UCSD-AML1 (cell line): ENCODE measurements at regions not wholly inside any gene's neighbourhood (a gene's known extent, or its start where the extent isn't known, plus 50 kb on each side); places are given as distances from the start of the nearest gene placed in this dataset.

Experiments
- DNase-seq: peaks from one replicate; lab custom pipeline; 2025; ENCODE audit not compliant: unreplicated experiment; lab: John Stamatoyannopoulos, UW

DNA sequence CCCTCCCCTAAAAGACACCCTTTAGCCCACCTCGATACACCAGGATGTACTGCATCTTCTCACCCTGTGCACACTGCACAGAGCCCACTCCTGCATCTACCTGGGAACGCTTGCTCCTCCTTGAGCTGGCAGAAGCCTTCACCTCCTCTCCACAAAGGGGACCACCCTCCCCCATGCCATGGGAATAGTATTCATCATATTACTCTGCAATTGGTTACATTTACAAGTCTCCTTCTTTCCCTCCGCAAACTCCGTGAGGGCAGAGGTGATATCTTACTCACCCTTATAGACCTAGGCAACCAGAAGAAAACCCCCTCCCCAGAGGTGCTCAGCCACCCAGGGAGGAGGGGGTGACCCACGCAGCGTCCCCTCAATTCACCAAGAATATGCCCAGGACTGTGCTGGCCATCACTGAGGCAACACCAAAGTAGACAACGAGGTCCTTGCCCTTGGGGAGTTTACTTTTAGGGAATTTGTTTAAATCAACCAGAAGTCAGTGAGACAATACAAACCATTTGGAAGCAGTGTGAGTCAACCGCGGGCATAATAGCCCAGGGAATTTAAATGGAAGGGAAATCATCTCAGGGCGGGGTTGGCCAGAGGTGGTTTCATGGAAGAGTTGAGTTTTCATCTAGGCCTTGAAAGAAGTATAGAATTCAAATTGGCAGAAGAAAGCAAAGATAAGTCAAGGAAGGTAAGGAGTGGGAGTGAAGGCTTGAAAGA lies 214.5 kb downstream of the BARX2 start:
- no peak for DNase-seq

DNA sequence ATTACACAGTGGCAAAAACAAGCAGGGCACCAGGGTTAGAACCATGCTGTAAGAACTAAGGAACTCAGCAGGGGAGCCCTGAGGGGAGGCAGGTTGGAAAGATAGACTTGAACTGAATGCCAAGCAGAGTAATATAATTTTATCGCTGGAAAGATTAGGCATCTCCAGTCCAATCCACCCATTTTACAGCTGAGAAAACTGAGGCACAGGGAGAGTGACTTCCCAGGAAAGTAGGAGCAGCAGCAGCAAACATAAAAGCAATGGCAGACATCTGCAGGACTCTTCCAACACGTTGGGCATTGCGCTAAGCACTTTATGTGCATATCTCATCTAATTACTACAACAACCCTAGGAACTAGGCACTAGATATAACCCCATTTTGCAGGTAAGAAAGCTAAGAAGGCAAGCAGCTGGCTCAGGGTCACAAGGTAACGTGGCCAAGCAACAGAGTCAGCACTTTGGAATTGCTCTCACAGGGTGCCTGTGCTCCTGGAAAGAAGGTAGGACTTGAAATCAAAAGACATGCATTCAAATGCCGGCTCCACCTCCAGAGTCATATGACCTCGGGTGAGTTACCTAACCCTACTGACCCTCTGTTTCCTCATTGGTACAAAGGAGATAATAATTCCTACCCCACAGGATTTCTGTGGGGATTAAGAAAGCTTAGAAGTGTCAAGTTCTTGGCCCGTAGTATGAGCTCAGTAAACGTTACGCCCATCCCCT lies 215.3 kb downstream of the BARX2 start:
- no peak for DNase-seq

DNA sequence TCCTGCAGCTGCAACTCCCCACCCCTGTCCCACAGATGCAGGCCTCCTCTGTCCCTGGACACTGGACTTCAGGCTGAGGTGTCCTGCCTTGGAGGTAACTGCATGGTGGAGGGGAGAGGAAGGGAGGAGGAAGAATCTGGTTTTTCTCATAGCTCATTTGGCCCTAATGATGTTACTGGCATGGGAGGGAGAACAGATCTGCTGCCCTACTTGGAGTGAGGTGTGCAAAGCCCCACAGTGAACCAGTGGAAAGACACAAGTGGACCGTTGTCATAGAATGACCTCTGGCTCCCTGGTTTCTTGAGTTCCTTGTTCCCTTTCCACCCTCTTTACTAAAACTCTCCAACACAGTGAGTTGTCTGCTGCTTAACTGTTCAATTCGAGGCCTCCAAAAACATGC lies 215.9 kb downstream of the BARX2 start:
- no peak for DNase-seq

DNA sequence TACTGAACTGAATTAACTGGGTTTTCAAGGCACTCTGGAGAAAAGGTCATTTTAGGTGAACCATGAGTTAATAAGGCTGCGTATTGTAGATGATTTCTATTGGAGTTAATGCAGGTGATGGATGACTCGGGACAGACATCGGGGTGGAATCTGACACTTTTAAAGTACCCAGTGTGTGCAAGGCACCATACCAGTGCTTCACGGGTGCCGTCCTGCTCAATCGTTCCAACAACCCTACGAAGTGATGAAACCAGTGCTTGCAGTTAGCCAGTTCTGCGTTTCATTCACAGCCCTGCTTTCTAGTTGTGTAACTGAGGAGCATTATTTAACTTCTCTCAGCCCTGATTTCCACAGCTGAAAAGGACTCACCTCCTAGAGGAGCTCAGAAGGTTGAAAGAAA lies 216.5 kb downstream of the BARX2 start:
- DNase-seq, result no peak

DNA sequence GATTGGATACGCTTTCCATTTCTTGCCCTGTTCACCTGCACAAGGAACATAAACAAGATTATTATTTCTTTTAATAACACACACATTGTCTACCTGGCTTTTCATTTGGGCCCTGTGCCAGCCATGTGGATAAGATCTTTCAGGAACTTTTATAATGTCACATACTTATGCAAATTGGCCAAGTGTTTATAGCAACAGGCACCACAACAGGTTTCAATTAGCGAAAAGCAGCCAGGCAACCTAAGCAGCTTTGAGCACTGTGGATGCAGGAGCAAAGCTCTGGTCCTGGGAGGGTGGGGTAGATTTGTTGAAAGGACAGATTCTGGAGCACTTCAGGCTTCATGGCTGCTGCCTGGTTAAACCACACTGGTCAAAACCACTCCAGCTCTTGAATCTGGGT lies 217.4 kb downstream of the BARX2 start:
- no peak for DNase-seq

DNA sequence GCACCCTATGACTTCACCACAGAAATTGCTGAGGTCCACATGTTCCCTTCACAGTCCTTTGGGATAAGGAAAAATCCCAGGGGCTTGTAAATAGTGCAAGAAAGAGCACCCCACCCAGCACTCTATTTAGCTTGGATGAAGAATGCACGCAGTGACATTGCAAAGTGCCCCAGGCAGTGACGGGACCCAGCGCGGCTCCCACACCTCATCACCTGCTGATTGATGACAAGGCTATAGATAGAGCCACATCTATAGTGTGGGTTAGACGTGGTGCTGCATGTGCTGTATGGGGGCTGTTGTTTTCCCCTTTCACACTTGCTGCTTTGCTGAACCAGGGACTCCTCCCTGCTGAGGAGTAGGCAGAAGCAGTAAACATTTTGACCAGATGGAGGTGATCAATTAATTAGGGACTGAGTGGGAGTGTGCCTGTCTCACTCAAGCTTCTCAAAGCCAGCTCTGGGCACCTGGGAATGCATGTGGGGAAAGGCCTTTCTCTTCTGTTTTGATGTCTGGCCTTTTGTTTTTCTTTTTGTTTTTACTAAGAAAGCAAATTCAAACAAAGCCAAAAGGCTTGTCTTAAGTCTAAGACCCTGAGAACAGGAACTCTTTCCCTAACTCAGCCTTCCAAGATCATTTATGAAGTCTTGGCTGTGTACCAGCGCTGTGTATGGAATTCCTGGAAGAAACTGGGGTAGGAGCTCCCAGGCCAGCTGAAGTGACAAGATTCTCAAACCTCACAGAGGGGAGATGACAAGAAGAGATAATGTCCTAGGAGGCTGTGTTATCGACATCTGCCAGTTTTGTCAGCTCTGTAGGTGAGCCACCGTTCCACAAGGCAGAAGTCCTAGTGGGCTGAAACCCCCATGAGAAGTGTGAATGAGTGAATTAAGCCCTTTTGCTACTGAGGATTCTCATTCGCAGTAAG lies 219.7 kb downstream of the BARX2 start:
- DNase-seq, result no peak

DNA sequence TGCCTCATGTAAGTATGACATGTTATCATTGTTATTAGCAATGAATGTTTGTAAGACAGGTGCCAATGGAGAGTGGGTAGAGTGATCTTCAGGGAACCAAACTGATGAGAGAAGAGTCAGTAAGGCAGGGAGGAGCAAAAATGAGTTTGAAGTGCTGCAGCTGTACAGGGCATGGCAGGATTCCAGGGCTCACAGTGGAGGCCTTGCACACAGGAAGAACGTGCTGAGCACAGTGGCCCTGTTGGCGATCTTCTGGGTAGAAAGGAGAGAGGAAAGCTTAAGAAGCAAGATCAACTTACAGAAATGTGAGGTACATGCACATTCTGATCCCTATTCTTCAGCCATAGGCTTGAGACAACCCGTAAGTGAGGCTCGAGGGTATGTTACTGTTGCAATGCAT lies 219.3 kb upstream of the TMEM45B start:
- DNase-seq, result no peak

DNA sequence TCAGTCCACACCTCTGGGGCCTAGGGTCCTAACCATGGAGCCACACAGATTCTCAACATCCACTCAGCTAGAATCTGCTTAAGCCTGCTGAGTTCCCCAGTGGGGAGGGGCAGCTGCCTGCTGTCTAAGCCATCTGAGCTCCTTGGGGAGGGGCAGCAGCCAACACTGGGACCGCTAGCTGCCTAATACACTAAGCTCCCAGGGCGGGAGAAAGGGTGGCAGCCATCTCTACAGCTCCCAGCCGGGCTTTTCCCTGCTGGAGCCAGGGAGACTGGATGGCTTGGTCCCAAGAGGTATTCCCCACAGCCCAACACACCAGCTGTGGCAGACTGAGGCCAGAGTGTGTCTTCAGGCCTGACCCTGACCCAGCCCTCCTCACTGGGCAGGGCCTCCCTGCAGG lies 217.3 kb upstream of the TMEM45B start:
- DNase-seq, result no peak

DNA sequence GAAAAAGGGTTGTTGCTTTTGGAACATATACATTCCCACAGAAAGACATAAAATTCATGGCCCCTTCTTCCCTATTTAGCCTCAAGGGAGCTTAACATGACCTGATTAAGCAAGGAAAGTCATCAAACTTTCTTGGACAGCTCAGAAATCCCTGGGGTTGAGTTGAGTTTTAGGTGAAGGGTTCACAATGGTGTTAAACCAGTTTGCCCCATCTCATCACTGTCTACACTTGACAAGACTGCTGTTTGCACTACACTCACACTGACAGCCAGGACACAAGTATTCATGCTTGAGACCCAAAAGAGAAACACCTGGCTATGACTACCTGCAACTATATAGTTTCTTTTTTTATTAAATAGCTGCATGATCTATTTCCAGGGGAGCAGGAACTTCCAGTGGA lies 209.8 kb upstream of the TMEM45B start:
- no peak for DNase-seq

DNA sequence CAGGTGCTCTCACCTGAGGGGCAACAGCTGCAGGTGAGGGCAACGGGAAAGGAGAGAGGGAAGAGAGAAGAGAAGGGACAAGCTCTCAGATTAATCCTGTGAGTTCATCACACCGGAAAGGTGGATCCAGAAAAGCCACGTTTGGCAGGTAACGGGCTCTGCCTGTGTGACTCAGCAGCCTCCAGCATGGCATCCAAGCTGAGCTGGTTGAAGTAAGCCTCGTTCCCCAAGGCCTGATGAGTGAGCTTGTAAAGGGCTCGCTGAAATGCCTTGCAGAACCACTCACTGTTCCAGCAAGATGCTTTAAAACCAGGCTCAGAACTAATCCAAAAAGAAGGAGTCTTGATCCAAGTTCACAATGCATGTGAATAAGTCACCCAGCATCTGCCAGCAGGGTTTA lies 206.9 kb upstream of the TMEM45B start:
- DNase-seq, result no peak

DNA sequence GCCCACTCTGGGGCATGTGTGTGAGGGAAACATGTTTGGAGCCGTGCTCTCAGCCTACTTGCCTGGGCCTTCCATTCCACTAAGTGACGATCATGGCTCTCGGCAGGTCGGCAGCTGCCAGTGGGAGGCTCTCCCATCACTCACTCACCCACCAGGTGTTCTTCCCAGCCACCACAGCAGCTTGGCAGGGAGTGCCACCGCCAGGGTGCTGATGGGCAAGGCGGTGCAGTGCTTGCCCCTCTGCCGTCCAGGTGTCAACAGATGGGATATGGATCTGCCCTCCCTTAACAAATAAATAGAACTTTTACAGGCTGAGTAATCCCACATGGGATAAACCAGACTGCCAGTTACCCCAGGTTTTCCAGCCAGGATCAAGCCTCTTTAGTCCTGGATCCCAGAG lies 205.5 kb upstream of the TMEM45B start:
- DNase-seq, result no peak

DNA sequence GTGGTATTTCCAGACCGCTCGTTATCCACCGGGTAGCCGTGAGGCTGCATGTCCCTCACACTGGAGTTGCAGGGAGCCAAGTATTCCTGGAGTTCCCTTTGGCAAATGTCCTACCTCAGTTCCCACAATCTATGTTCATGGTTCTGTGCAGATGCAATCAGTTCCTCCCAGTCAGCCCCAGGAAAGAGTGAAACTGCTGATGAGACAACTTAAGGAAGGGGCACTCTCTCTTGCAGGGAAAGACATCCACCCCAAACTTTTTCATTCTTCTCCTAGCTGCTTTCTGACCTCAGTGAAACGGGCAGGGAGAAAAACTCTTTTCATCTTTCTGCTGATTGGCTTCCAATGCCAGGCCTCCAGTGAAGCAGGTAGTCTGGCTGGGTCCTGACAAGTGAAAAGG lies 205.1 kb upstream of the TMEM45B start:
- no peak for DNase-seq

DNA sequence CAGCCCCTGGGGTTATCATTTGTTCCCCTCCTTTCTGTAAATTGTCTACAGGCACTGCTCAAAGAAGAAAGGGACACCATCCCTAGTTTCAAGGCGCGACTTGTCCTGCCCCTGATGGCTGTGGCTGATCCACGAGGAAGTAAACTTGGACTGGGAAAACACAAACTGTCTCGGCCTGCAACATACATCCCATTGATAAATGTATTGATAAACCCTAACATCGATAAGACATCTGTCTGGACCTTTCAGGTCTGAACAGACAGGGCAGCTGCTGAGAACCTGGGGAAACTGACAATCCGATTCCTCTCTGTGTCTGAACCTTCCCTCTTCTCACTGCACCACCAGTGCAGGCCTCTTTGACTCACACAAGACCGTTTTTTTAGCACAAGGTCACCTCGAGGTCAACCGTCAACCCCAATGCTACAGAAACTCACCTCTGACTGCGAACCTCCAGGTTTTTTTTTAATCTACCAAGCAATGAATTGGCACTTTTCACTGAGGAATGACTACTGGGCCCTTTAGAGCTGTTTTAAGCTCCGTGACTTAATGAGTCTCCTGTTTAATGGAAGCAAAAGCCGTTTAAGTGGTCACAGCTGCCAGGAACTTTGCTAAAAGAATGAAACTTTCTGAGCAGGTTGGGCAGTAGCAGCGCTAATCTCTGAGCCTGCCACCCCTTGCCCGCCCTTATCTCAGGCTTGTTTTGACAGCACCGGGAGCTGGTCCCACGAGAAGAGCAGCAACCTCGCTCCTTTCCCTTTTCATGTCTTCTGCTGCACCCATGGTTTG lies 203.8 kb upstream of the TMEM45B start:
- DNase-seq, result no peak

DNA sequence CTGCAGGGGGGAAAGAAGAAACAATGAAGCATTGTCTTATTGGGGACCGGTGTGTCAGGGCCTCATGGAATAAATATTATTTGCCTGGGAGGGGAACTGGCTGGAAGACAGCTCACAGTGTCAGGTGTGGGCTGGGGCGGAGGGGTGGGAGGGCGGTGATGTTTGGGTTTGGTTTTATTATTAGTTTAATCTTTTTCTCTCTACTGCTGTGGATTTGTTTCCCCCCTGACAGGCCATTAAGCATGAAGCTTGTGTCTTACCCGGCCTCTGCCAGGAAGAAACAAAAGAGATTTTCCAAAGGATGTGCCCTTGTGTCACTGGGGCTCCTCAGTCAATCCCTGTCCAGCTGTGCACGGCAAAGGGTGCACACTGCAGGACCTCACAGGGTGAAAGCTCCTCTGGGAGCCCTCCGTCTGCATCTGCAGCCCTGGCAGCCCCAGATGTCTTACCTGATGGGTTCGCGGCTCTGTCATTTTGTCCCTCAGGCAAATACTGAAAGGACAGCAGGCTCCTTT lies 203.1 kb upstream of the TMEM45B start:
- no peak for DNase-seq

DNA sequence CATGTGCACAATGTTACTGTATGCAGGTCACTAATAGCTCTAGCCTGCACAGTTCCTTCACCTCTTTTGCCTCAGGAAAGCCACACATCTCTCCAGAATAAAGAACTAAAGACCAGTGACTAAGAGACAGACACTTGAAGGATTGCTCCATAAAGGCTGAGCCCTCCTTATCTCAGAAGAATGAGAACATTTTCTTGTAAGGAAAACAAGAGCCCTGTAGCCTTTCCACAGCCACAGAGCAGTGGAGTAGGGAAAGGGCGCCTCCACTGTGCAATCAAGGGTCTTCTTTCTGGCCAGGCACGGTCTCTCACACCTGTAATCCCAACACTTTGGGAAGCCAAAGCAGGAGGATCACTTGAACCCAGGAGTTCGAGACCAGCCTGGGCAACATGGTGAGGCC lies 202.6 kb upstream of the TMEM45B start:
- DNase-seq, result no peak

DNA sequence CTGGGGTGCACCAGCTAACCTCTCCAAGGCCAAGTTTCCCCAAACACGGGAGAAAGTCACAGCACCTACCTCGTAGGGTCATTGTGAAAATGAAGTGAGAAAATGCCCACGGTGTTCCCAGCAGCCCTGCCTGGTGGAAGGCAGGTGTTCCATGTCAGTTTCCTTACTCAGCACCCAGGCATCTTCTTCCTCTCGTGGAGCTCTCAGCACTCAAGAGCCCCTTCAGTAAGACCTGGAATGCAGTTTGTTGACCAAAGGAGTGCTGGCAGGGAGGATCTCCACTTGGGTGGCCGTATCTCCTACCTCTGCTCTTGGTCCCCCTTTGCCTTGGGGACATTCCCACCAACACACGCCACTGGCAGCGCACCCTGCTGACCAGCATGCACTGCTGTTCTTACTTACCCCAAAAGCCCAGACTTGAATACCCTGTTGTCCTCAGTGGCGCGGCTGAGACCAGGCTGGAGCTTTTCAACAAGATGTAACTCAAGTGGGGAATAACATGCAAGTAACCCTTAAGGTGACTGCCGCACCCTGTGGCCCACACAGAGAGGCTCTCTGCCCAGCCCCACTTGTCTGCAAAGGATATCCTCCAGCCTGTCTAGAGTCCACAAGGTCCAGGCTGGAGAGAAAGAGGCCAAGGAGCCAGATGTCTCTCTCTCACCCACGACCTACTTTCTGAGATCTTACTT lies 201.2 kb upstream of the TMEM45B start:
- DNase-seq, result no peak

DNA sequence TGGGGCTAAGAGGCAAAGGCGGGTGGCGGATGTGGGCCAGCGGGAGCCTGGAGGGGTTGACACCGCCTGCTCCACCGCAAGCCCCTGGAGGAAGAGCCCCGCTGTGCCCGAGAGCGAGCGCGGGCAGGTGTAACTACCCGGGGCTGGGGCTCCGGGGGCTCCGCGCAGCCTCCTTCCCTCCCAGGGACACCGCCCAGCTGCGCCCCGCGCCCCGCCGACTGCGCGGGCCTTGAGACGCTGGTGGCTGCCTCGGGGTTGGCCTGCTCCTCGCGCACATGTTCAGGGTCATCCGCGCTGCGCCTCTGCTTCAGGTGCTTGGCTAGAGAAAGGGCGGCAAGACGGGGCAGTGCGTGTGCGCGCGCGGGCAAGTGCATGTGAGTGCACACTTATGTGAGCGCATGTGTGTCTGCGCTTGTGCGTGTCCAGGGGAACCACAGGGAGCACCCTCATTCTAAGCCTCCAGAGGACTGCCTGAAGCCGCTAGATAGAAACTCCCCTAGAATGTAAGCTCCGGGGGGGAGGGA lies 197.5 kb upstream of the TMEM45B start:
- DNase-seq, result no peak

DNA sequence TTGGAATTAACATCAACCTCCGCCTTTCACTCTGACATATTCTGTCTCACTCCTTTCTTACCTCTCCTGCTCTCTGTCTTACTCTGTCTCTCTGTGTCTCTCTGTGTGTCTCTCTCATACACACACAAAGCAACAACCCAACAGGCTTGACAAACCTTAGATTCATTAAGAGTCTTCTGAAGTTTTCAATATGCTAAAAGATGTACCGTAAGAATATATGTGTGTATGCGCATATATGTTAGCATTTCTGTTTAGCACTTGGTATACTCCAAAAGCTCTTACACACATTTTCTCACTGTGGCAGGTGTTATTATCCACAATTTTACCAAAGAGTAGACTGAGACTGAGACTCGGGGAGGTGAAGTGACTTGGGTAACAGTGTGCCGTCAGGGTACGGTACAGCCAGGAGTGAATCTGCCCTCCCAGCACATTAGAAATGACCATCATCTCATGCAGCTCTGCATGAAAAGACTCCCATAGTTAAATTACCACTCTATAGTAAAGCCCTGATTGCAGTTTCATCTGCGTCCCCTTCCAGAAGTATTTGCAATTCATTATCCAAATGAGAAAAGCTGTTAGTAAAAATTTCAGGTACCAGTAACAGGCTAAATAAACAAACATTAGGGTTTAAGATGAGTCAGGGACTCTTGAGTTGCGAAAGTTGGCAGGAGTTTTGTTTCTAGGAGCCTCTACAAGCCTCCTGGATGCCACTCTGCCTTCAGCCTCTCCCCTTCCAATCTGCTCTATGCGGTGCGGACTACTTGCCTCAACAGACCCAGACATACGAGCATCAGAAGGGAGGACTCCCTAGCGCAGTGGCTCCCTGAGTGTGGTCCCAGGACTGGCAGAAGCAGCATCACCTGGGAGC lies 195.2 kb upstream of the TMEM45B start:
- no peak for DNase-seq

DNA sequence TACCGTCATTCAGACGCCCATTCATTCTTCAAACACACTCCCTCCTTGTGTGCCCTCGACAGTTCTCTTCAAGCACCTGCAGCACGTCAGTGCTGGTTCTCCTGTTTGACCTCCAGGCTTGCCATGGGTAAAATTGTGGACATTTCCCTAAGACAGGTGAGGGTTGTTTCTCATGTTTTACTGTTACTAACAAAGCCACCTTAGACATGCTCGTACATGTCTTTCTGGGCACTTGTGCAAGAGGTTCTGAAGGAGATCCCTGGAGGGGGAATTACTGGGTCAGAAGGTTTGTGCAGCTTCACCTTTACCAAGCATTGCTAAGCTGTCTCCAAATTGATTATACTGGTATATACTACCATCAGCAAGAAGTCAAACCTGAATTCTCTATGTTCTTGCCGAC lies 189.7 kb upstream of the TMEM45B start:
- DNase-seq, result no peak
